ENCODE measurements at regions not wholly inside any gene's neighbourhood (a gene's known extent, or its start where the extent isn't known, plus 50 kb on each side); places are given as distances from the start of the nearest gene placed in this dataset.

GRCh38 chr3:187841560-187841959, 96.3 kb upstream of the BCL6 start:
- Histone ChIP-seq H4K91ac (ENCODE audit: low read depth, low read length) (no peak overlapping the region), H3K79me2 (ENCODE audit: control insufficient read depth, insufficient read depth, low read length, poor library complexity) (no peaks in the 10 kb centered on the region), H4K12ac (ENCODE audit: low read depth, low read length) (no peak overlapping the region), H4K8ac (ENCODE audit: low read depth, low read length) (peak overlapping the region; percentile 16), H3K9ac (ENCODE audit: low read length) (no peak overlapping the region), H3K4me2 (ENCODE audit: low read length) (no peak overlapping the region), H3K4me3 (ENCODE audit: low read depth, low read length) (no peak overlapping the region), H2BK5ac (ENCODE audit: low read depth, low read length, poor library complexity) (no peak overlapping the region), H3K79me1 (ENCODE audit: low read length) (peaks cover 9% of the 10 kb centered on the region), H3K14ac (ENCODE audit: low read length) (no peak overlapping the region), H2BK120ac (ENCODE audit: insufficient read depth, low read length, poor library complexity) (no peak overlapping the region), H3K4me1 (ENCODE audit: control insufficient read depth in 1 of 2, insufficient read depth in 2 of 2, low read length in 2 of 2) (peaks cover 5 to 18% of the 10 kb centered on the region in 2 experiments), H3K27me3 (ENCODE audit: insufficient read depth, low read length) (no peaks in the 10 kb centered on the region), H3K27ac (ENCODE audit: low read depth, low read length) (peak overlapping the region; percentile 67), H3K23ac (ENCODE audit: low read length) (no peak overlapping the region), H3K9me3 (ENCODE audit: insufficient read depth, low read depth, low read length) (no peaks in the 10 kb centered on the region), H3K36me3 (ENCODE audit: control insufficient read depth in 1 of 2, insufficient read depth in 2 of 2, low read length in 2 of 2) (no peaks in the 10 kb centered on the region), H2AFZ (ENCODE audit: insufficient read depth, low read length, poor library complexity) (no peak overlapping the region), H2AK5ac (ENCODE audit: low read length) (no peak overlapping the region), H2BK12ac (ENCODE audit: low read length) (no peak overlapping the region), H3K4ac (ENCODE audit: low read depth, low read length) (no peak overlapping the region), H3K18ac (ENCODE audit: low read length) (no peak overlapping the region)
- WGBS (ENCODE audit: extremely low coverage, insufficient coverage, insufficient read length): no CpG with 5 or more reads among the region's 2 CpGs
- DNase-seq: peak; percentile 95

GRCh38 chr3:187843654-187844053, 98.4 kb upstream of the BCL6 start:
- WGBS (ENCODE audit: extremely low coverage, insufficient coverage, insufficient read length): no CpG with 5 or more reads among the region's 4 CpGs
- peaks cover 7% of the 10 kb centered on the region for H3K79me1 ChIP-seq (ENCODE audit: low read length)

GRCh38 chr3:187844708-187845107, 99.4 kb upstream of the BCL6 start:
- H2AFZ ChIP-seq (ENCODE audit: insufficient read depth, low read length, poor library complexity): no peak overlapping the region
- H2BK12ac ChIP-seq (ENCODE audit: low read length): no peak overlapping the region
- H3K4ac ChIP-seq (ENCODE audit: low read depth, low read length): no peak overlapping the region
- H3K4me1 ChIP-seq (ENCODE audit: control insufficient read depth in 1 of 2, insufficient read depth in 2 of 2, low read length in 2 of 2): peaks cover 5 to 15% of the 10 kb centered on the region in 2 experiments
- no peak overlapping the region for H3K4me3 ChIP-seq (ENCODE audit: low read depth, low read length)
- H3K27ac ChIP-seq (ENCODE audit: low read depth, low read length): no peak overlapping the region
- H3K18ac ChIP-seq (ENCODE audit: low read length): no peak overlapping the region
- no peaks in the 10 kb centered on the region for H3K36me3 ChIP-seq (ENCODE audit: control insufficient read depth in 1 of 2, insufficient read depth in 2 of 2, low read length in 2 of 2)
- WGBS (ENCODE audit: extremely low coverage, insufficient coverage, insufficient read length): no CpG with 5 or more reads among the region's 6 CpGs
- no peak overlapping the region for H4K8ac ChIP-seq (ENCODE audit: low read depth, low read length)
- no peak overlapping the region for H4K91ac ChIP-seq (ENCODE audit: low read depth, low read length)
- H2AK5ac ChIP-seq (ENCODE audit: low read length): no peak overlapping the region
- no peak overlapping the region for H3K14ac ChIP-seq (ENCODE audit: low read length)
- H3K4me2 ChIP-seq (ENCODE audit: low read length): no peak overlapping the region
- no peak overlapping the region for H2BK5ac ChIP-seq (ENCODE audit: low read depth, low read length, poor library complexity)
- peaks cover 5% of the 10 kb centered on the region for H3K79me1 ChIP-seq (ENCODE audit: low read length)
- H3K27me3 ChIP-seq (ENCODE audit: insufficient read depth, low read length): no peaks in the 10 kb centered on the region
- DNase-seq: no peak
- no peak overlapping the region for H3K23ac ChIP-seq (ENCODE audit: low read length)
- no peak overlapping the region for H2BK120ac ChIP-seq (ENCODE audit: insufficient read depth, low read length, poor library complexity)
- no peak overlapping the region for H3K9ac ChIP-seq (ENCODE audit: low read length)
- H4K12ac ChIP-seq (ENCODE audit: low read depth, low read length): no peak overlapping the region
- no peaks in the 10 kb centered on the region for H3K9me3 ChIP-seq (ENCODE audit: insufficient read depth, low read depth, low read length)
- no peaks in the 10 kb centered on the region for H3K79me2 ChIP-seq (ENCODE audit: control insufficient read depth, insufficient read depth, low read length, poor library complexity)

More at GRCh38 chr3:187843654-187844053, 98.4 kb upstream of the BCL6 start:
- no peak for DNase-seq
- Histone ChIP-seq H4K12ac (ENCODE audit: low read depth, low read length) (no peak overlapping the region), H3K27me3 (ENCODE audit: insufficient read depth, low read length) (no peaks in the 10 kb centered on the region), H2BK12ac (ENCODE audit: low read length) (no peak overlapping the region), H2BK120ac (ENCODE audit: insufficient read depth, low read length, poor library complexity) (no peak overlapping the region), H3K23ac (ENCODE audit: low read length) (no peak overlapping the region), H3K4me3 (ENCODE audit: low read depth, low read length) (no peak overlapping the region), H2BK5ac (ENCODE audit: low read depth, low read length, poor library complexity) (no peak overlapping the region), H3K9ac (ENCODE audit: low read length) (no peak overlapping the region), H3K4me2 (ENCODE audit: low read length) (no peak overlapping the region), H3K4me1 (ENCODE audit: control insufficient read depth in 1 of 2, insufficient read depth in 2 of 2, low read length in 2 of 2) (peaks cover 5 to 15% of the 10 kb centered on the region in 2 experiments), H3K27ac (ENCODE audit: low read depth, low read length) (no peak overlapping the region), H3K14ac (ENCODE audit: low read length) (no peak overlapping the region), H2AFZ (ENCODE audit: insufficient read depth, low read length, poor library complexity) (no peak overlapping the region), H3K18ac (ENCODE audit: low read length) (no peak overlapping the region), H3K36me3 (ENCODE audit: control insufficient read depth in 1 of 2, insufficient read depth in 2 of 2, low read length in 2 of 2) (no peaks in the 10 kb centered on the region), H2AK5ac (ENCODE audit: low read length) (no peak overlapping the region), H3K4ac (ENCODE audit: low read depth, low read length) (no peak overlapping the region), H4K91ac (ENCODE audit: low read depth, low read length) (no peak overlapping the region), H4K8ac (ENCODE audit: low read depth, low read length) (no peak overlapping the region), H3K79me2 (ENCODE audit: control insufficient read depth, insufficient read depth, low read length, poor library complexity) (no peaks in the 10 kb centered on the region), H3K9me3 (ENCODE audit: insufficient read depth, low read depth, low read length) (no peaks in the 10 kb centered on the region)

GRCh38 chr3:187845826-187846225, 100.6 kb upstream of the BCL6 start:
- Histone ChIP-seq H3K27ac (ENCODE audit: low read depth, low read length) (no peak overlapping the region), H4K8ac (ENCODE audit: low read depth, low read length) (no peak overlapping the region), H3K79me2 (ENCODE audit: control insufficient read depth, insufficient read depth, low read length, poor library complexity) (no peaks in the 10 kb centered on the region), H3K79me1 (ENCODE audit: low read length) (peaks cover 3% of the 10 kb centered on the region), H3K14ac (ENCODE audit: low read length) (no peak overlapping the region), H3K27me3 (ENCODE audit: insufficient read depth, low read length) (no peaks in the 10 kb centered on the region), H3K18ac (ENCODE audit: low read length) (no peak overlapping the region), H4K12ac (ENCODE audit: low read depth, low read length) (no peak overlapping the region), H2BK5ac (ENCODE audit: low read depth, low read length, poor library complexity) (no peak overlapping the region), H2AK5ac (ENCODE audit: low read length) (no peak overlapping the region), H3K4me1 (ENCODE audit: control insufficient read depth in 1 of 2, insufficient read depth in 2 of 2, low read length in 2 of 2) (peaks cover 5 to 10% of the 10 kb centered on the region in 2 experiments), H3K4ac (ENCODE audit: low read depth, low read length) (no peak overlapping the region), H3K23ac (ENCODE audit: low read length) (no peak overlapping the region), H3K9ac (ENCODE audit: low read length) (no peak overlapping the region), H3K9me3 (ENCODE audit: insufficient read depth, low read depth, low read length) (no peaks in the 10 kb centered on the region), H3K4me3 (ENCODE audit: low read depth, low read length) (no peak overlapping the region), H2AFZ (ENCODE audit: insufficient read depth, low read length, poor library complexity) (no peak overlapping the region), H2BK12ac (ENCODE audit: low read length) (no peak overlapping the region), H3K36me3 (ENCODE audit: control insufficient read depth in 1 of 2, insufficient read depth in 2 of 2, low read length in 2 of 2) (no peaks in the 10 kb centered on the region), H4K91ac (ENCODE audit: low read depth, low read length) (no peak overlapping the region), H2BK120ac (ENCODE audit: insufficient read depth, low read length, poor library complexity) (no peak overlapping the region), H3K4me2 (ENCODE audit: low read length) (no peak overlapping the region)
- no peak for DNase-seq
- no CpG with 5 or more reads among the region's 4 CpGs for WGBS (ENCODE audit: extremely low coverage, insufficient coverage, insufficient read length)
